Astrocyte (in vitro differentiated cells and primary cell): ENCODE measurements at regions not wholly inside any gene's neighbourhood (a gene's known extent, or its start where the extent isn't known, plus 50 kb on each side); places are given as distances from the start of the nearest gene placed in this dataset.

ENCODE experiments used
- DNase-seq: peaks from one replicate; pipeline ENCODE4 v3.0.0-alpha.2; 2010; ENCODE audit warnings: low read depth
- FAIRE-seq: peaks from 2 replicates; lab custom pipeline; 2011; peaks lifted over from hg19 to GRCh38; lab: Jason Lieb, UNC
- H2AFZ ChIP-seq: 2 replicates; pipeline ENCODE4 v1.6.0; 2012; ENCODE audit warnings: low read depth, low read length, inconsistent platforms
- H3K27ac ChIP-seq: 2 replicates; pipeline ENCODE4 v1.5.1; 2011; ENCODE audit warnings: low read depth, low read length, inconsistent platforms
- H3K27me3 ChIP-seq: 2 replicates; pipeline ENCODE4 v1.6.0; 2011; ENCODE audit warnings: low read length, inconsistent platforms; ENCODE audit not compliant: insufficient read depth
- H3K36me3 ChIP-seq: 2 replicates; pipeline ENCODE4 v1.5.1; 2011; ENCODE audit warnings: low read length, inconsistent platforms; ENCODE audit not compliant: insufficient read depth
- H3K4me1 ChIP-seq: 2 replicates; pipeline ENCODE4 v1.5.1; 2011; ENCODE audit warnings: low read length, inconsistent platforms; ENCODE audit not compliant: insufficient read depth
- H3K4me2 ChIP-seq: 2 replicates; pipeline ENCODE4 v1.6.0; 2012; ENCODE audit warnings: low read length, inconsistent platforms
- H3K4me3 ChIP-seq: 2 replicates; pipeline ENCODE4 v1.5.1; 2011; ENCODE audit warnings: low read depth, mild to moderate bottlenecking, low read length, inconsistent platforms; ENCODE audit not compliant: insufficient read depth
- H3K79me2 ChIP-seq: 2 replicates; pipeline ENCODE4 v1.6.0; 2012; ENCODE audit warnings: mild to moderate bottlenecking, low read length, inconsistent platforms; ENCODE audit not compliant: insufficient read depth
- H3K9ac ChIP-seq: 2 replicates; pipeline ENCODE4 v1.6.0; 2012; ENCODE audit warnings: mild to moderate bottlenecking, low read length, inconsistent platforms
- H3K9me3 ChIP-seq: 2 replicates; pipeline ENCODE4 v1.5.1; 2012; ENCODE audit warnings: low read depth, mild to moderate bottlenecking, low read length, inconsistent platforms; ENCODE audit not compliant: insufficient read depth
- H4K20me1 ChIP-seq: 2 replicates; pipeline ENCODE4 v1.6.0; 2012; ENCODE audit warnings: low read length, inconsistent platforms; ENCODE audit not compliant: insufficient read depth
- H3K27ac Mint-ChIP-seq: one replicate; pipeline ENCODE4 v1.8.0; 2021; ENCODE audit warnings: mild to moderate bottlenecking, mixed read lengths; ENCODE audit not compliant: unreplicated experiment
- H3K27me3 Mint-ChIP-seq: one replicate; pipeline ENCODE4 v1.8.0; 2021; ENCODE audit warnings: low read depth, mixed read lengths; ENCODE audit not compliant: unreplicated experiment
- H3K36me3 Mint-ChIP-seq: one replicate; pipeline ENCODE4 v1.8.0; 2021; ENCODE audit warnings: low read depth, mixed read lengths; ENCODE audit not compliant: unreplicated experiment
- H3K4me1 Mint-ChIP-seq: one replicate; pipeline ENCODE4 v1.8.0; 2021; ENCODE audit warnings: low read depth, mixed read lengths; ENCODE audit not compliant: unreplicated experiment
- H3K4me3 Mint-ChIP-seq: one replicate; pipeline ENCODE4 v1.8.0; 2021; ENCODE audit warnings: mild to moderate bottlenecking, moderate library complexity, mixed read lengths; ENCODE audit not compliant: unreplicated experiment
- H3K9me3 Mint-ChIP-seq: one replicate; pipeline ENCODE4 v1.8.0; 2021; ENCODE audit warnings: mild to moderate bottlenecking, mixed read lengths; ENCODE audit not compliant: unreplicated experiment
- CTCF ChIP-seq: IDR thresholded peaks from 2 replicates; pipeline ENCODE4 v1.5.1; 2011; ENCODE audit warnings: low read depth, mild to moderate bottlenecking, inconsistent platforms, low read length, moderate library complexity; ENCODE audit not compliant: insufficient read depth
- EZH2 ChIP-seq: IDR thresholded peaks from 2 replicates; pipeline ENCODE4 v1.6.1; 2012; ENCODE audit warnings: mild to moderate bottlenecking, low read length, inconsistent platforms; ENCODE audit not compliant: insufficient read depth

- Histone ChIP-seq H3K9me3 (no peaks in the 10 kb centered on the region), H3K4me1 (peaks cover 28% of the 10 kb centered on the region), H2AFZ (peak overlapping the region; percentile 23), H3K27me3 (no peaks in the 10 kb centered on the region), H4K20me1 (no peaks in the 10 kb centered on the region), H3K79me2 (no peaks in the 10 kb centered on the region), H3K27ac (no peak overlapping the region), H3K9ac (no peak overlapping the region), H3K36me3 (no peaks in the 10 kb centered on the region), H3K4me3 (no peak overlapping the region), H3K4me2 (peak overlapping the region; percentile 18)
- TF ChIP-seq EZH2: no peak
- no peak for TF ChIP-seq CTCF
- Mint-ChIP-seq H3K27ac (no peak overlapping the region), H3K4me1 (peaks cover 19% of the 10 kb centered on the region), H3K4me3 (no peak overlapping the region), H3K27me3 (peaks cover 11% of the 10 kb centered on the region), H3K9me3 (peaks cover 6% of the 10 kb centered on the region), H3K36me3 (no peaks in the 10 kb centered on the region)
- peak; percentile 63 for DNase-seq
- no peak for FAIRE-seq
Observed at GRCh38 chr6:4668271-4669179, 107.7 kb upstream of the CDYL start.

GRCh38 chr6:4667591-4667990, 108.6 kb upstream of the CDYL start:
- Mint-ChIP-seq H3K4me3 (no peak overlapping the region), H3K36me3 (no peaks in the 10 kb centered on the region), H3K27ac (no peak overlapping the region), H3K4me1 (peaks cover 16% of the 10 kb centered on the region), H3K9me3 (peaks cover 6% of the 10 kb centered on the region), H3K27me3 (peaks cover 11% of the 10 kb centered on the region)
- H3K27ac ChIP-seq: no peak overlapping the region
- no peak for FAIRE-seq
- H3K4me2 ChIP-seq: no peak overlapping the region
- H3K4me1 ChIP-seq: peaks cover 28% of the 10 kb centered on the region
- no peak for DNase-seq
- H3K79me2 ChIP-seq: no peaks in the 10 kb centered on the region
- H2AFZ ChIP-seq: no peak overlapping the region
- H3K9ac ChIP-seq: no peak overlapping the region
- no peaks in the 10 kb centered on the region for H3K36me3 ChIP-seq
- no peaks in the 10 kb centered on the region for H4K20me1 ChIP-seq
- H3K4me3 ChIP-seq: no peak overlapping the region
- TF ChIP-seq CTCF (no peak), EZH2 (no peak)
- H3K9me3 ChIP-seq: no peaks in the 10 kb centered on the region
- H3K27me3 ChIP-seq: no peaks in the 10 kb centered on the region
